Colon (tissue), 2 donors: ENCODE measurements at regions not wholly inside any gene's neighbourhood (a gene's known extent, or its start where the extent isn't known, plus 50 kb on each side); places are given as distances from the start of the nearest gene placed in this dataset.
"Not testable (repeated sequence)": the region's sequence is repeated elsewhere in the genome, so short reads cannot be mapped to it uniquely, and the experiment has no call there.

Experiments
- FAIRE-seq: peaks from 2 replicates; lab custom pipeline; 2012; peaks lifted over from hg19 to GRCh38; lab: Jason Lieb, UNC
- donor health status: control.
- donor health status: control.

- FAIRE-seq: no peak
These were observed 159.9 kb upstream of the EEF2KMT start for GRCh38 chr16:5257462-5257861.

GRCh38 chr16:5252791-5253190, 155.2 kb upstream of the EEF2KMT start:
- no peak for FAIRE-seq

GRCh38 chr16:5247403-5247802, 149.8 kb upstream of the EEF2KMT start:
- FAIRE-seq: not testable (repeated sequence)

GRCh38 chr16:5240278-5240626, 142.7 kb upstream of the EEF2KMT start:
- not testable (repeated sequence) for FAIRE-seq

- FAIRE-seq: not testable (repeated sequence)
These were observed 142.1 kb upstream of the EEF2KMT start for GRCh38 chr16:5239472-5240277.

GRCh38 chr16:5235119-5235518, 137.5 kb upstream of the EEF2KMT start:
- no peak for FAIRE-seq

- FAIRE-seq: no peak
These were observed 136.9 kb upstream of the EEF2KMT start for GRCh38 chr16:5234295-5235050.

- FAIRE-seq: no peak
These were observed 133.7 kb upstream of the EEF2KMT start for GRCh38 chr16:5231246-5231759.

GRCh38 chr16:5228369-5228768, 130.8 kb upstream of the EEF2KMT start:
- FAIRE-seq: no peak

- FAIRE-seq: no peak
These were observed 128.5 kb upstream of the EEF2KMT start for GRCh38 chr16:5225931-5226655.

- FAIRE-seq: no peak
These were observed 125.2 kb upstream of the EEF2KMT start for GRCh38 chr16:5222761-5223160.

GRCh38 chr16:5221831-5222230, 124.2 kb upstream of the EEF2KMT start:
- FAIRE-seq: not testable (repeated sequence)

GRCh38 chr16:5220705-5221104, 123.1 kb upstream of the EEF2KMT start:
- no peak for FAIRE-seq

GRCh38 chr16:5216441-5217080, 119.0 kb upstream of the EEF2KMT start:
- no peak for FAIRE-seq

GRCh38 chr16:5215901-5216300, 118.3 kb upstream of the EEF2KMT start:
- FAIRE-seq: no peak

- FAIRE-seq: no peak
These were observed 116.9 kb upstream of the EEF2KMT start for GRCh38 chr16:5214466-5214865.

GRCh38 chr16:5212501-5212900, 114.9 kb upstream of the EEF2KMT start:
- FAIRE-seq: not testable (repeated sequence)

GRCh38 chr16:5207862-5208498, 110.4 kb upstream of the EEF2KMT start:
- not testable (repeated sequence) for FAIRE-seq

GRCh38 chr16:5207001-5207523, 109.5 kb upstream of the EEF2KMT start:
- FAIRE-seq: no peak

- FAIRE-seq: no peak
These were observed 108.9 kb upstream of the EEF2KMT start for GRCh38 chr16:5206331-5206990.
